Heart left ventricle (tissue), 16 donors: ENCODE measurements at regions not wholly inside any gene's neighbourhood (a gene's known extent, or its start where the extent isn't known, plus 50 kb on each side); places are given as distances from the start of the nearest gene placed in this dataset.
"Not testable (repeated sequence)": the region's sequence is repeated elsewhere in the genome, so short reads cannot be mapped to it uniquely, and the experiment has no call there.

Experiments used
- ATAC-seq, 4 donors: fragments of 200-7000 bp; cut with Tn5 transposase; one replicate each; pipeline ENCODE4 v1.9.1; 2020 to 2022; ENCODE audit warnings: moderate library complexity in 4 of 4, mild to moderate bottlenecking in 3 of 4, moderate number of reproducible peaks in 1 of 4
- DNase-seq, 5 donors: peaks; one replicate each; pipeline ENCODE4 v3.0.0-alpha.2; 2020
- H3K27ac ChIP-seq, 12 donors: fragments of 200-600 bp; sonication (generic) in 4 of 12; one replicate each; pipeline versions ENCODE4 v1.5.0 to v1.8.0; 2016 to 2022; ENCODE audit warnings: mild to moderate bottlenecking in 2 of 12
- H3K27me3 ChIP-seq, 9 donors: fragments of 200-600 bp; sonication (generic) in 2 of 9; one replicate each; pipeline versions ENCODE4 v1.5.1 to v1.8.0; 2016 to 2022; ENCODE audit warnings: mild to moderate bottlenecking in 3 of 9
- H3K36me3 ChIP-seq, 9 donors: fragments of 200-600 bp; sonication (generic) in 2 of 9; one replicate each; pipeline versions ENCODE4 v1.5.0 to v1.8.0; 2018 to 2022; ENCODE audit warnings: mild to moderate bottlenecking in 2 of 9
- H3K4me1 ChIP-seq, 12 donors: fragments of 200-600 bp; sonication (generic) in 4 of 12; one replicate each; pipeline versions ENCODE4 v1.5.0 to v1.8.0; 2016 to 2022; ENCODE audit warnings: mild to moderate bottlenecking in 3 of 12
- H3K4me3 ChIP-seq, 12 donors: fragments of 200-600 bp; sonication (generic) in 4 of 12; one replicate each; pipeline versions ENCODE4 v1.5.0 to v1.8.0; 2017 to 2022; ENCODE audit warnings: mild to moderate bottlenecking in 9 of 12, moderate library complexity in 4 of 12
- H3K9me3 ChIP-seq, 12 donors: fragments of 200-600 bp; sonication (generic) in 4 of 12; one replicate each; pipeline versions ENCODE4 v1.5.0 to v1.8.0; 2016 to 2022; ENCODE audit warnings: mild to moderate bottlenecking in 1 of 12
- POLR2A ChIP-seq, 2 donors: fragments of 450-650 bp; IDR thresholded peaks; one replicate each; pipeline ENCODE4 v1.6.1; 2017; ENCODE audit warnings: antibody characterized with exemption in 2 of 2, mild to moderate bottlenecking in 2 of 2, moderate library complexity in 2 of 2
- WGBS, 4 donors: extraction: QIAGEN DNeasy Blood & Tissue Kit in 2 of 4; methylation state at CpG; one replicate each; pipeline versions ENCODE4 v1.1.5 to v1.1.7; 2013 to 2018; 5-methylcytosine and 5-hydroxymethylcytosine counted together
- intact Hi-C, 10 donors: fragments of 100-400 bp; cut with DNase I; formaldehyde crosslinking; loops; one replicate each; pipeline versions ENCODE4 v1.11.1 to v1.14.2; 2022
- TF ChIP-seq, protein P1 (sequence below), 12 donors: fragments of 200-600 bp; sonication (generic) in 4 of 12; IDR thresholded peaks; one replicate each; pipeline versions ENCODE4 v1.5.0 to v1.8.0; 2018 to 2022; ENCODE audit warnings: antibody characterized with exemption in 12 of 12, mild to moderate bottlenecking in 5 of 12
- donor health status: ischemic (EF 13 %, LVEDD 7.1; RV severe dilation, severe dysfunction).
- donor health status: healthy with polysubstance abuse.
- donor health status: DM: no; HTN: yes; CAD: no.
- donor health status: DM: no; HTN: no; CAD: no.
- donor health status: ischemic (EF 25% LVEDD 6.9; RV normal size, moderate dysfunction).
- donor health status: ischemic (EF 25% LVEDD 5.7; RV mildly dilated, moderate dysfunction).
- donor health status: healthy.
- donor health status: DM: yes; HTN: yes; CAD: no.
- donor health status: ischemic (EF 35%, LVEDD 5.7; RV mildly dilated, moderate dysfunction).
- donor health status: nonischemic (EF 11% LVEDD 7.7; RV severe dilation, severe dysfunction).
- donor health status: DM: yes; HTN: yes; CAD: no.
- donor health status: PGD.
- donor health status: ischemic (EF 29% LVEDD 5.4; RV normal size, mild dysfunction).
- donor health status: nonischemic (EF 23%, LVEDD 6.1; RV moderate dilation, normal function).

DNA sequence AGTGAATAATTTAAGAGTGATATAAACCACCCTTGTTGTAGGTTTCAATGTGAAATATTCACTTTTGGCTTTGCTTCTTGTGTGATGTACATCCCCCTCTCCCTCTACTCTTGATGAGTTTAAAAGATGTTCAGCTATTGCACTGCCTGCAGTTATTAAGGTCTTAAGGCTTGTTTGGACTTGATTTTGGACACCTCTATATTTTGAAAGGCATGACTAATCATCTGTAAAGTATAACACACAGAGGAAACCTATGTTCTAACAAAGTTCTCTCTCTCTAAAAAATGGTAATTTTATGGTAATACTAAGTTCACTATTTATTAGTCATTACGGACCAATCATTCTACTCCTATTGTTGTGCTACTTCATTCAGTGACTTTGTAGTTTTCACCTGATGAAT, 1719.9 kb downstream of the GRIK2 start:
- Histone ChIP-seq H3K4me3 (no peak overlapping the region), H3K27me3 (no peaks in the 10 kb centered on the region), H3K36me3 (no peaks in the 10 kb centered on the region), H3K9me3 (no peaks in the 10 kb centered on the region), H3K4me1 (no peaks in the 10 kb centered on the region), H3K27ac (no peak overlapping the region)
- 87 to 94% (median 92%) methylated on average over 1 of the region's 1 CpG for WGBS, 4 donors
- intact Hi-C loops, result no loop called here
- ATAC-seq (no peak), DNase-seq (no peak)
- TF ChIP-seq POLR2A (IDR thresholded peaks at IDR 0.05), result no peak
- TF ChIP-seq, protein P1, sequence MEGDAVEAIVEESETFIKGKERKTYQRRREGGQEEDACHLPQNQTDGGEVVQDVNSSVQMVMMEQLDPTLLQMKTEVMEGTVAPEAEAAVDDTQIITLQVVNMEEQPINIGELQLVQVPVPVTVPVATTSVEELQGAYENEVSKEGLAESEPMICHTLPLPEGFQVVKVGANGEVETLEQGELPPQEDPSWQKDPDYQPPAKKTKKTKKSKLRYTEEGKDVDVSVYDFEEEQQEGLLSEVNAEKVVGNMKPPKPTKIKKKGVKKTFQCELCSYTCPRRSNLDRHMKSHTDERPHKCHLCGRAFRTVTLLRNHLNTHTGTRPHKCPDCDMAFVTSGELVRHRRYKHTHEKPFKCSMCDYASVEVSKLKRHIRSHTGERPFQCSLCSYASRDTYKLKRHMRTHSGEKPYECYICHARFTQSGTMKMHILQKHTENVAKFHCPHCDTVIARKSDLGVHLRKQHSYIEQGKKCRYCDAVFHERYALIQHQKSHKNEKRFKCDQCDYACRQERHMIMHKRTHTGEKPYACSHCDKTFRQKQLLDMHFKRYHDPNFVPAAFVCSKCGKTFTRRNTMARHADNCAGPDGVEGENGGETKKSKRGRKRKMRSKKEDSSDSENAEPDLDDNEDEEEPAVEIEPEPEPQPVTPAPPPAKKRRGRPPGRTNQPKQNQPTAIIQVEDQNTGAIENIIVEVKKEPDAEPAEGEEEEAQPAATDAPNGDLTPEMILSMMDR (IDR thresholded peaks at IDR 0.05), result no peak

DNA sequence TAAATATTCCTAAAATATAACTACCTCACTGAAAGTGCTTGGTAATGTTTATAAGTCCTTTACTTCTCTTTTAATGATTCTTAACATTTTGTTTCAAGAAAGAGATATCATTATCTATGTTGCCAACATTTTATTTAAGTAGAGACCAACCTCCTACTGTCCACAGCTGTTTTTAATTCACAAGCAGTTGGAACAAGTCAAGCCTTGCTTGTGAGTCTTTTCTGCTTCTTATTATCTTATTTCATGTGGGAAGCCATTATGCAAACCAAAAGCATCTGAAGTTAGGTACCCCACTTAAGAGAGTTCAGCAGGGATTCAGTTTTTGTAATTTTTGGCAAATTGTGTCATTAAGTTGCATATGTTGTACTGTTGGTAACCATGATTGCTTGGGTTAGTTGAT, 1714.5 kb downstream of the GRIK2 start:
- Histone ChIP-seq H3K36me3 (no peaks in the 10 kb centered on the region), H3K27me3 (no peaks in the 10 kb centered on the region), H3K4me1 (no peaks in the 10 kb centered on the region), H3K4me3 (no peak overlapping the region), H3K9me3 (peaks cover 0 to 3% (median 0%) of the 10 kb centered on the region in 12 donors), H3K27ac (no peak overlapping the region)
- intact Hi-C loops, result no loop called here
- DNase-seq, result no peak
- no peak for ATAC-seq
- TF ChIP-seq, protein P1 (IDR thresholded peaks at IDR 0.05), result no peak
- no peak for TF ChIP-seq POLR2A (IDR thresholded peaks at IDR 0.05)

DNA sequence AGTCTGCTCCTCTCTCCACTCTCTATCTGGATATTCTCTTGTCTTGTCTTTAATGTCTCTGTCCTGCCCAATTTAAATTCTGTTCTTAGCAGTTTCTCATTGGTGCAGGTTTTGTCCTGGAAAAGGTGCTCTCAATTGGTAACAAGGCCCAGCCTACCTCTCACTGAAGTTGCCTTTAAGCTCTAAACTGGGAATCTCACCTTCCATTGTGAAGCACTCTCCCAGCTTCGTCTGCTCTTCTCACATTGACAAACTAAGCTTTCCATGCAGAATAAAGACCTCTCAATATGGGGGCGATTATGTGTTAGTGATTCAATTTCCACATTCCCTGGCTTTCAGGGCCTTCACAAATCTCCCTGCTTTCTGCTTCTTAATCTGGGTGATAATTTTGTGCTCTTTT, 1712.2 kb downstream of the GRIK2 start:
- ATAC-seq (no peak), DNase-seq (no peak)
- H3K4me3 ChIP-seq, result no peak overlapping the region
- H3K9me3 ChIP-seq, result peaks cover 0 to 6% (median 0%) of the 10 kb centered on the region in 12 donors
- WGBS, 4 donors, result 39 to 56% (median 43%) methylated on average over 2 of the region's 2 CpGs
- H3K36me3 ChIP-seq, result no peaks in the 10 kb centered on the region
- no peaks in the 10 kb centered on the region for H3K4me1 ChIP-seq
- no peaks in the 10 kb centered on the region for H3K27me3 ChIP-seq
- intact Hi-C loops, result no loop called here
- H3K27ac ChIP-seq, result no peak overlapping the region
- TF ChIP-seq, protein P1 (IDR thresholded peaks at IDR 0.05), result no peak
- TF ChIP-seq POLR2A (IDR thresholded peaks at IDR 0.05), result no peak

DNA sequence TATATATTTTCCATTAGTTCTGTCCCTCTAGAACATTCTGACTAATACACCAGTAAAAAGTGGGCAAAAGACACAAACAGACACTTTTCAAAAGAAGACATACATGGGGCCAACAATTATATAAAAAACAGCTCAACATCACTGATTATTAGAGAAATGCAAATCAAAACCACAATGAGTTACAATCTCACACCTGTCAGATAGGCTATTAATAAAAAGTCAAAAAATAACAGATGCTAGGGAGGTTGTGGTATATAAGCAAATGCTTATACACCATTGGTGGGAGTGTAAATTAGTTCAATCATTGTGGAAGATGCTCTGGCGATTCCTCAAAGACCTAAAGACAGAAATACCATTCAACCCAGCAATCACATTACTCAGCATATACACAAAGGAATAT, 1707.8 kb downstream of the GRIK2 start:
- Histone ChIP-seq H3K27me3 (no peaks in the 10 kb centered on the region), H3K4me3 (no peak overlapping the region), H3K27ac (no peak overlapping the region), H3K4me1 (no peaks in the 10 kb centered on the region), H3K9me3 (peaks cover 0 to 22% (median 0%) of the 10 kb centered on the region in 12 donors), H3K36me3 (no peaks in the 10 kb centered on the region)
- intact Hi-C loops, result no loop called here
- DNase-seq (no peak), ATAC-seq (no peak)
- 87 to 95% (median 93%) methylated on average over 1 of the region's 1 CpG for WGBS, 4 donors
- TF ChIP-seq, protein P1 (IDR thresholded peaks at IDR 0.05), result no peak
- no peak for TF ChIP-seq POLR2A (IDR thresholded peaks at IDR 0.05)

DNA sequence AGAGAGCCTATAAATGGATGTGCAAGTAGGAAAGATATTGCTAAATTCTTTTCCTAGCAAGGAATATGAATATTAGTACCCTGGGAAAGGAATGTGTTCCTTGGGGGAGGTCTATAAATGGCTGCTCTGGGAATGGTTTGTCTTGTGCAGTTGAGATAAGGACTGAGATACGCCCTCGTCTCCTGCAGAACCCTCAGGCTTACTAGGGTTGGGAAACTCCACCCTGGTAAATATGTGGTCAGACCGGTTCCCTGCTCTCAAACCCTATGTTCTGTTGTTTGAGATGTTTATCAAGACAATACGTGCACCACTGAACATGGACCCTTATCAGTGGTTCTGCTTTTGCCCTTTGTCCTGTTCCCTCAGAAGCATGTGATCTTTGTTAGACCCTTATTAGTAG, 1698.9 kb downstream of the GRIK2 start:
- 72 to 89% (median 81%) methylated on average over 4 of the region's 4 CpGs for WGBS, 4 donors
- H3K27me3 ChIP-seq, intact Hi-C loops, ATAC-seq, DNase-seq, H3K4me3 ChIP-seq, H3K36me3 ChIP-seq, H3K27ac ChIP-seq, H3K4me1 ChIP-seq: not testable (repeated sequence)
- H3K9me3 ChIP-seq, result peaks cover 0 to 24% (median 9%) of the 10 kb centered on the region in 12 donors
